ENCODE measurements at regions not wholly inside any gene's neighbourhood (a gene's known extent, or its start where the extent isn't known, plus 50 kb on each side); places are given as distances from the start of the nearest gene placed in this dataset.

GRCh38 chr5:167105941-167106340 lies 1185.5 kb upstream of the WWC1 start:
- TF ChIP-seq CTCF (IDR thresholded peaks at IDR 0.05; ENCODE audit: low read depth, low read length) (no peak), POLR2A (IDR thresholded peaks at IDR 0.05; ENCODE audit: extremely low read depth, insufficient read length) (no peak)

All from NB4 (cell line).